CD4-positive, alpha-beta T cell treated with Interferon gamma for 1 hour (primary cell): ENCODE measurements at regions not wholly inside any gene's neighbourhood (a gene's known extent, or its start where the extent isn't known, plus 50 kb on each side); places are given as distances from the start of the nearest gene placed in this dataset.

Experiments used
- DNase-seq: peaks from one replicate; pipeline ENCODE4 v3.0.0-alpha.2; 2020

DNA sequence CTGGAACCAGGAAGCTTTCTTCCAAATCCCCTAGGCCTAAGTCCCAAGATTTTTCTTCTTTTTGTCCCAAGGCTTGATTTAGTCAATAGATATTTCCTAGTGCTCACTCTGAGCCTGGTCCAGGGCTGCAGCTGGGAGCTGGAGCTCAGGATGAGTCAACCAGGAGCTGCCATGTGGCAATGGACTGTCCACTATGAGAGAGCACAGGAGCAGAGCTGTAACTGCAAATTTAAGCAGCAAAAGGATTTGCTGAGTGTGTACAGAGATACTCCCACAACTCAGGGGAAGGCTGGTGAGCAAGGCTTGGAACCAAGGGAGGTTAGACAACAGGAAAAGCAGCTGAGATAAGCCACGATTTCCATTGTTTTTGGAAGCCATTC lies 92.1 kb upstream of the CXCL12 start:
- no peak for DNase-seq

- DNase-seq: no peak
Observed at GRCh38 chr10:44478040-44478439, 93.1 kb upstream of the CXCL12 start.

- no peak for DNase-seq
Observed at GRCh38 chr10:44478876-44479705, 94.2 kb upstream of the CXCL12 start.

GRCh38 chr10:44492678-44493077 lies 107.8 kb upstream of the CXCL12 start:
- DNase-seq: no peak

GRCh38 chr10:44498222-44498621 lies 113.3 kb upstream of the CXCL12 start:
- DNase-seq: no peak

- no peak for DNase-seq
Observed at GRCh38 chr10:44500451-44500850, 115.6 kb upstream of the CXCL12 start.

- DNase-seq: no peak
Observed at GRCh38 chr10:44506386-44506785, 121.5 kb upstream of the CXCL12 start.

GRCh38 chr10:44510379-44511115 lies 125.7 kb upstream of the CXCL12 start:
- no peak for DNase-seq

GRCh38 chr10:44511166-44511565 lies 126.3 kb upstream of the CXCL12 start:
- DNase-seq: no peak

DNA sequence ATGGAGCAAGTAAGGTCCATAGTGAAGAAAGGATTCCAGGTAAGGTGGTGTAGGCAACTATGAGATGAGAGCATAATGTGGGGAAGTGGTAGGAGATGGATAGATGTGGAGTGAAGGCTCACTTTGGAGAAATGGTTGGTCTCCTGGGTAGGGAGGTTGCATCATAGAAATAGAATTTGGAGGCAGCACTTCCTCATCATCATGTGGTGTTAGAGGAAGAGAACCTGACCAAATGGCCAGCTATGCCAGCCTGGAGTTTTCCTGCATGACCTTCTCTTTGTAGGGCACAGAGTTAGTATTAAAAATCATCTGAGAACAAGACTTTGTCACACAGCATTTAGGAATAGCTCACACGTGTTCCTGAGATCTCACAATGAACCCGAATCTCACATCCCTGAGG lies 126.7 kb upstream of the CXCL12 start:
- DNase-seq: no peak

- DNase-seq: no peak
Observed at GRCh38 chr10:44512431-44513022, 127.6 kb upstream of the CXCL12 start.

GRCh38 chr10:44513591-44513990 lies 128.7 kb upstream of the CXCL12 start:
- DNase-seq: no peak

DNA sequence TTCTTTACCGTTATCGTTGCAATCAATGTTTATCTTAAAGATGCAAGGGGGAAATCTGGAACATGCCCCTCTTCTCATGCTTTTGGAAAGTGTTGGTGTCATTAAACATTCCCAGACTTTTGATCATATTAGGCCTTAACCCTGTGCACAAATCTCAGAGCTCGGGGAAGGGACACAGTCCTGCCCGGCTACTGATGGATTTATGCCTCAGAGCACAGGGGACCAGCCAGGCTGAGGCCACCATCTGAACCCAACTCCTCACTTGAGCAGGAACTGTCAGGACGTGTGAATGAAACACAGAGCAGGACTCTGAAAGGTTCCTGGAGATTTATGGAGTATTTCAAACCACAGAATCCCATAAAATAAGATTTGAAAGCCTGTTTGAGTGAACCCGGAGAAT lies 132.0 kb upstream of the CXCL12 start:
- DNase-seq: no peak

DNA sequence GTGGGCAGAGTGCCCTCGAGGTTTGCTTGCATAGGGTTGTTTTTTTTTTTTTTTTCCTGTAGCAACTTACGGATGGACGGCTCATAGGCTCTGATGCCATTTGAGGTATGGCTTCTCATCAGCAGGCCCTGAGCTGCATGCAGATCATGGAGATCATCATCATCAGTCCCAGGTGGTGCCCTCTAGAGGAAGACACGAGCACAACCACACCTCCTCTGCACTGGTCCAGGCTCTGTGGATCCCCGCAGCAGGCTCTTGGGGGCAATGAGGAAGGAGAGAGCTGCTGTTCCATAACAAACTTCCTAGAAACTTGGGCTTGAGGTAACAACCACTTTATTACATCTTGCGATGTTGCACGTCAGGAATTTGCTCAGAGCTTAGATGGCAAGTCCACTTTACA lies 132.7 kb upstream of the CXCL12 start:
- no peak for DNase-seq

GRCh38 chr10:44519361-44519760 lies 134.5 kb upstream of the CXCL12 start:
- DNase-seq: no peak

- no peak for DNase-seq
Observed at GRCh38 chr10:44520651-44521050, 135.8 kb upstream of the CXCL12 start.

DNA sequence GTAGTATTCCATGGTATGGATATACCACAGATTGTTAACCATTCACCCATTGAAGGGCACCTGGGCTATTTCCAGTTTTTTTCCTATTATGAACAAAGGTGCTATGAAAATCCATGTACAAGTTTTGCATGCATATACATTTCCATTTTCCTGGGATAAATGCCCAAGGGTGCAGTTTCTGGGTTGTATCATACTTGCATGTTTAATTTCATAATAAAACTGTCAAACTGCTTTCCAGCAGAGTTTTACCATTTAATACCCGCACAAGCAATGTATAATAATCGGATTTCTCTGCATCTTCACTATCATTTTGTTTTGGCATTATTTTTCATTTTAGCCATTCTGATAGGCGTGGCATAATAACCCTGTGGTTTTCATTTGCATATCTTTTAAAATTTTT lies 154.3 kb upstream of the CXCL12 start:
- no peak for DNase-seq

DNA sequence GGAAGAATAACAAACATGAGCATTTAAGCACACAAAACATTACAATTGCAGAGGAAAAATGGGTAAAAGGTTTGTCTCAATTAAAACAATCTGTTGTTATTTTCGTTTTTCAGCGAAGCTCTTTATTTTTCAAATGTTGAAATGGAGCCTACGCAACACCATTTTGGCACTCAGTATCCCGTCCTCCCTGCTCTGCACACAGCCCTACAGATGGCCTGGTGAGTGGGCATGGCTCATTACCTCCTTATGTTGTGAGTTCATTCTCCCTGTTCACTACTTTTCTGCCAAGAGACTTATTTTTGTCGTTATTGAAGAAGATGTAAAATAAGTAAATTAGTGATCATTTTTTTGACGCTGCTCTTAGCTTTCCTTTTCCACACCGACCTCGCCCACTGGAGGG lies 167.8 kb upstream of the CXCL12 start:
- no peak for DNase-seq

GRCh38 chr10:44557596-44558191 lies 172.8 kb upstream of the CXCL12 start:
- DNase-seq: no peak

DNA sequence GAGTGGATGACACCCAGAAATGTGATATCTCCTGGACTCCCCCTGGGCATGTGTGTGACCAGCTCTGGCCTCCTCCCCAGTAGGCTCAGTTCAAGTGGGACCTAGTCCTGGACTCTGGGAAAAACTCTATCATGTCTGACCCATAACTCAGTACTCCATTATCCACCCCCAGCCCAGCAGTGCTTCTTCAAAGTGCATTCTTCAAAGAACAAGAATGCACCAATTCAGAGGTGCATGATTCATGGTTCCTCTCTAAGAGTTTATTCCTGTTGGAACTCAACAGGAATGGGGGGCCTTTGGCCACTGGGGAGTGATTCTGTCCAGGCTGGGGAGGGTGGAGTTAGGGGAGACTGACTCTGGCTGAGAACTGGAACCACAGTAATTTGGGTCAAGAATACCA lies 173.6 kb upstream of the CXCL12 start:
- DNase-seq: no peak

- DNase-seq: no peak
Observed at GRCh38 chr10:44564361-44564760, 179.5 kb upstream of the CXCL12 start.

GRCh38 chr10:44564790-44565189 lies 179.9 kb upstream of the CXCL12 start:
- DNase-seq: no peak

DNA sequence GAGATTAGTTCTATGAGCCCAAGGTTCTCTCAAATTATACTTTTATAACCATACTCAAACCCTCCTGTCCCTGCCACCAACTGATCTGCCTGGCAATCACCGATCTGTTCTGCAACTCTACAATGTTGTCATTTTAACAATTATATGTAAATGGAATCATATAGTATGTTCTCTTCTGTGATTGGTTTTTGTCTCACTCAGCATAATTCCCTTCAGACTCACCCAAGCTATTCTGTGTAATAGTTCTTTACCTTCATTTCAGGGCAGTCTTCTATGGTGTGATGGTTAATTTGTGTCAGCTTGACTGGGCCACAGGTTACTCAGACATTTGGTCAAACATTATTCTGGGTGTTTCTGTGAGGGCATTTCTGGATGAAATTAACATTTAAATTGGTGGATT lies 181.9 kb upstream of the CXCL12 start:
- no peak for DNase-seq

GRCh38 chr10:44567471-44567870 lies 182.6 kb upstream of the CXCL12 start:
- no peak for DNase-seq
